Large intestine (tissue), 3 donors: ENCODE measurements at regions not wholly inside any gene's neighbourhood (a gene's known extent, or its start where the extent isn't known, plus 50 kb on each side); places are given as distances from the start of the nearest gene placed in this dataset.

Experiments used
- DNase-seq, 2 donors: peaks; one replicate each; pipeline versions ENCODE4 v3.0.0 to v3.0.0-alpha.2; 2013
- H3K27ac ChIP-seq: one replicate; pipeline ENCODE4 v1.5.1; 2013; ENCODE audit warnings: low read length
- H3K27me3 ChIP-seq: 2 replicates; pipeline ENCODE4 v1.6.1; 2013; ENCODE audit warnings: low read length; ENCODE audit not compliant: control insufficient read depth, insufficient read depth
- H3K36me3 ChIP-seq: 2 replicates; pipeline ENCODE4 v1.6.1; 2013; ENCODE audit warnings: low read length; ENCODE audit not compliant: control insufficient read depth, insufficient read depth
- H3K4me1 ChIP-seq: one replicate; pipeline ENCODE4 v1.6.1; 2013; ENCODE audit warnings: low read length; ENCODE audit not compliant: control insufficient read depth, insufficient read depth
- H3K4me3 ChIP-seq: one replicate; pipeline ENCODE4 v1.5.1; 2013; ENCODE audit warnings: low read length
- H3K9me3 ChIP-seq: one replicate; pipeline ENCODE4 v1.6.1; 2013; ENCODE audit warnings: mild to moderate bottlenecking, low read depth, low read length, moderate library complexity; ENCODE audit not compliant: control insufficient read depth
- WGBS: methylation state at CpG from one replicate; pipeline ENCODE4 v1.1.5; 2013; ENCODE audit warnings: low lambda C conversion rate; ENCODE audit not compliant: insufficient coverage; 5-methylcytosine and 5-hydroxymethylcytosine counted together

GRCh38 chr4:126798214-126798613 is 834.5 kb upstream of the INTU start:
- Histone ChIP-seq H3K9me3 (no peaks in the 10 kb centered on the region), H3K4me1 (no peaks in the 10 kb centered on the region), H3K36me3 (no peaks in the 10 kb centered on the region), H3K27ac (no peak overlapping the region), H3K27me3 (no peaks in the 10 kb centered on the region), H3K4me3 (no peak overlapping the region)
- no CpG with 5 or more reads among the region's 1 CpG for WGBS
- no peak for DNase-seq

- Histone ChIP-seq H3K27me3 (no peaks in the 10 kb centered on the region), H3K36me3 (no peaks in the 10 kb centered on the region), H3K4me1 (no peaks in the 10 kb centered on the region), H3K27ac (no peak overlapping the region), H3K9me3 (no peaks in the 10 kb centered on the region), H3K4me3 (no peak overlapping the region)
- DNase-seq = no peak
- 60% methylated on average over 1 of the region's 2 CpGs for WGBS
Measured at GRCh38 chr4:126799416-126799815, 833.3 kb upstream of the INTU start.

GRCh38 chr4:126799971-126800574 is 832.7 kb upstream of the INTU start:
- Histone ChIP-seq H3K27ac (no peak overlapping the region), H3K4me3 (no peak overlapping the region), H3K4me1 (no peaks in the 10 kb centered on the region), H3K9me3 (no peaks in the 10 kb centered on the region), H3K27me3 (no peaks in the 10 kb centered on the region), H3K36me3 (no peaks in the 10 kb centered on the region)
- no peak for DNase-seq
- WGBS = no CpG with 5 or more reads among the region's 5 CpGs

GRCh38 chr4:126800575-126801141 is 832.1 kb upstream of the INTU start:
- 80% methylated on average over 1 of the region's 3 CpGs for WGBS
- no peak overlapping the region for H3K27ac ChIP-seq
- no peaks in the 10 kb centered on the region for H3K4me1 ChIP-seq
- H3K4me3 ChIP-seq = no peak overlapping the region
- no peaks in the 10 kb centered on the region for H3K9me3 ChIP-seq
- H3K27me3 ChIP-seq = no peaks in the 10 kb centered on the region
- H3K36me3 ChIP-seq = no peaks in the 10 kb centered on the region
- DNase-seq = no peak

GRCh38 chr4:126807132-126807531 is 825.6 kb upstream of the INTU start:
- Histone ChIP-seq H3K4me1 (no peaks in the 10 kb centered on the region), H3K27ac (no peak overlapping the region), H3K9me3 (no peaks in the 10 kb centered on the region), H3K27me3 (no peaks in the 10 kb centered on the region), H3K36me3 (no peaks in the 10 kb centered on the region), H3K4me3 (no peak overlapping the region)
- DNase-seq = no peak
- WGBS = no CpG with 5 or more reads among the region's 1 CpG

GRCh38 chr4:126812076-126812475 is 820.7 kb upstream of the INTU start:
- no peak for DNase-seq
- Histone ChIP-seq H3K27ac (no peak overlapping the region), H3K36me3 (no peaks in the 10 kb centered on the region)

GRCh38 chr4:126820631-126821030 is 812.1 kb upstream of the INTU start:
- Histone ChIP-seq H3K9me3 (peaks cover 2% of the 10 kb centered on the region), H3K27ac (no peak overlapping the region), H3K27me3 (no peaks in the 10 kb centered on the region), H3K4me3 (no peak overlapping the region), H3K4me1 (no peaks in the 10 kb centered on the region), H3K36me3 (no peaks in the 10 kb centered on the region)
- WGBS = 100% methylated on average over 1 of the region's 1 CpG
- no peak for DNase-seq

More at GRCh38 chr4:126812076-126812475, 820.7 kb upstream of the INTU start:
- no peaks in the 10 kb centered on the region for H3K4me1 ChIP-seq
- no peak overlapping the region for H3K4me3 ChIP-seq
- no peaks in the 10 kb centered on the region for H3K27me3 ChIP-seq
- no peaks in the 10 kb centered on the region for H3K9me3 ChIP-seq

- DNase-seq = no peak
- no peak overlapping the region for H3K27ac ChIP-seq
- H3K9me3 ChIP-seq = peaks cover 2% of the 10 kb centered on the region
- no peak overlapping the region for H3K4me3 ChIP-seq
- no peaks in the 10 kb centered on the region for H3K27me3 ChIP-seq
- H3K4me1 ChIP-seq = no peaks in the 10 kb centered on the region
- no CpG with 5 or more reads among the region's 1 CpG for WGBS
- H3K36me3 ChIP-seq = no peaks in the 10 kb centered on the region
Measured at GRCh38 chr4:126821152-126821551, 811.6 kb upstream of the INTU start.

- no peak for DNase-seq
- 50% methylated on average over 1 of the region's 3 CpGs for WGBS
- Histone ChIP-seq H3K4me3 (no peak overlapping the region), H3K36me3 (no peaks in the 10 kb centered on the region), H3K27ac (no peak overlapping the region), H3K27me3 (no peaks in the 10 kb centered on the region), H3K9me3 (peaks cover 2% of the 10 kb centered on the region), H3K4me1 (no peaks in the 10 kb centered on the region)
Measured at GRCh38 chr4:126825083-126825482, 807.7 kb upstream of the INTU start.

- 100% methylated on average over 1 of the region's 2 CpGs for WGBS
- Histone ChIP-seq H3K36me3 (no peaks in the 10 kb centered on the region), H3K4me1 (no peaks in the 10 kb centered on the region), H3K4me3 (no peak overlapping the region), H3K9me3 (peaks cover 9% of the 10 kb centered on the region), H3K27ac (no peak overlapping the region), H3K27me3 (no peaks in the 10 kb centered on the region)
- no peak for DNase-seq
Measured at GRCh38 chr4:126827669-126828068, 805.1 kb upstream of the INTU start.

GRCh38 chr4:126834854-126835253 is 797.9 kb upstream of the INTU start:
- Histone ChIP-seq H3K4me3 (no peak overlapping the region), H3K4me1 (no peaks in the 10 kb centered on the region), H3K36me3 (no peaks in the 10 kb centered on the region), H3K9me3 (peaks cover 6% of the 10 kb centered on the region), H3K27ac (no peak overlapping the region), H3K27me3 (no peaks in the 10 kb centered on the region)
- no peak for DNase-seq
